HG02852 (cell line): ENCODE measurements at regions not wholly inside any gene's neighbourhood (a gene's known extent, or its start where the extent isn't known, plus 50 kb on each side); places are given as distances from the start of the nearest gene placed in this dataset.
"Not testable (repeated sequence)": the region's sequence is repeated elsewhere in the genome, so short reads cannot be mapped to it uniquely, and the experiment has no call there.

Source experiments
- ATAC-seq: cut with Tn5 transposase; IDR thresholded peaks from one replicate; pipeline ENCODE4 v1.9.1; 2021; ENCODE audit warnings: mild to moderate bottlenecking, moderate library complexity; ENCODE audit not compliant: unreplicated experiment

- no peak for ATAC-seq
These were observed 303.4 kb upstream of the NRXN1 start for GRCh38 chr2:51335087-51336058.

- no peak for ATAC-seq
These were observed 297.6 kb upstream of the NRXN1 start for GRCh38 chr2:51329512-51329911.

- ATAC-seq = no peak
These were observed 292.1 kb upstream of the NRXN1 start for GRCh38 chr2:51324051-51324450.

- ATAC-seq = no peak
These were observed 290.7 kb upstream of the NRXN1 start for GRCh38 chr2:51322613-51323012.

GRCh38 chr2:51304311-51304710 is 272.4 kb upstream of the NRXN1 start:
- no peak for ATAC-seq

- ATAC-seq = no peak
These were observed 269.4 kb upstream of the NRXN1 start for GRCh38 chr2:51301381-51301780.

GRCh38 chr2:51299370-51299769 is 267.4 kb upstream of the NRXN1 start:
- ATAC-seq = no peak

GRCh38 chr2:51297488-51297887 is 265.6 kb upstream of the NRXN1 start:
- peak; percentile 82 for ATAC-seq

- ATAC-seq = no peak
These were observed 261.8 kb upstream of the NRXN1 start for GRCh38 chr2:51293566-51294200.

- no peak for ATAC-seq
These were observed 260.0 kb upstream of the NRXN1 start for GRCh38 chr2:51291762-51292551.

GRCh38 chr2:51290725-51291124 is 258.8 kb upstream of the NRXN1 start:
- no peak for ATAC-seq

- ATAC-seq = no peak
These were observed 257.1 kb upstream of the NRXN1 start for GRCh38 chr2:51289045-51289444.

- no peak for ATAC-seq
These were observed 236.3 kb upstream of the NRXN1 start for GRCh38 chr2:51268191-51268590.

GRCh38 chr2:51265539-51265938 is 233.6 kb upstream of the NRXN1 start:
- ATAC-seq = no peak

GRCh38 chr2:51263951-51264350 is 232.0 kb upstream of the NRXN1 start:
- ATAC-seq = no peak

GRCh38 chr2:51263101-51263500 is 231.2 kb upstream of the NRXN1 start:
- not testable (repeated sequence) for ATAC-seq

GRCh38 chr2:51258301-51258700 is 226.4 kb upstream of the NRXN1 start:
- ATAC-seq = no peak

- no peak for ATAC-seq
These were observed 224.8 kb upstream of the NRXN1 start for GRCh38 chr2:51256736-51257135.

- ATAC-seq = no peak
These were observed 219.4 kb upstream of the NRXN1 start for GRCh38 chr2:51251356-51251755.

- no peak for ATAC-seq
These were observed 215.4 kb upstream of the NRXN1 start for GRCh38 chr2:51247252-51247805.

- ATAC-seq = no peak
These were observed 212.1 kb upstream of the NRXN1 start for GRCh38 chr2:51243892-51244535.
